H9 (cell line): ENCODE measurements at regions not wholly inside any gene's neighbourhood (a gene's known extent, or its start where the extent isn't known, plus 50 kb on each side); places are given as distances from the start of the nearest gene placed in this dataset.

Source experiments
- DNase-seq: peaks from one replicate; pipeline ENCODE4 v3.0.0-alpha.2; 2017
- H2AFZ ChIP-seq: one replicate; pipeline ENCODE4 v1.6.1; 2013; ENCODE audit warnings: mild to moderate bottlenecking, low read length, control low read depth, moderate library complexity
- H2AK5ac ChIP-seq: 2 replicates; pipeline ENCODE4 v1.6.1; 2013; ENCODE audit warnings: low read length, control low read depth, mixed read lengths; ENCODE audit not compliant: insufficient read length
- H2BK120ac ChIP-seq: one replicate; pipeline ENCODE4 v1.6.1; 2013; ENCODE audit warnings: low read depth, mild to moderate bottlenecking, low read length, control low read depth, inconsistent platforms; ENCODE audit not compliant: poor library complexity, severe bottlenecking
- H2BK12ac ChIP-seq: 2 replicates; pipeline ENCODE4 v1.6.1; 2013; ENCODE audit warnings: low read length, control low read depth, mixed read lengths, low read depth; ENCODE audit not compliant: insufficient read length
- H2BK15ac ChIP-seq: 2 replicates; pipeline ENCODE4 v1.6.1; 2013; ENCODE audit warnings: low read depth, low read length, control low read depth
- H2BK20ac ChIP-seq: one replicate; pipeline ENCODE4 v1.6.1; 2013; ENCODE audit warnings: low read depth, mild to moderate bottlenecking, low read length, control low read depth, inconsistent platforms; ENCODE audit not compliant: poor library complexity, severe bottlenecking
- H2BK5ac ChIP-seq: 2 replicates; pipeline ENCODE4 v1.6.1; 2013; ENCODE audit warnings: low read length, control low read depth, mixed read lengths; ENCODE audit not compliant: insufficient read length
- H3K14ac ChIP-seq: 2 replicates; pipeline ENCODE4 v1.6.1; 2013; ENCODE audit warnings: low read length, control low read depth; ENCODE audit not compliant: insufficient read depth
- H3K18ac ChIP-seq: 2 replicates; pipeline ENCODE4 v1.6.1; 2013; ENCODE audit warnings: low read depth, mild to moderate bottlenecking, mixed read lengths, low read length, control low read depth; ENCODE audit not compliant: insufficient read length
- H3K23ac ChIP-seq: 2 replicates; pipeline ENCODE4 v1.6.1; 2013; ENCODE audit warnings: low read length, control low read depth, mixed read lengths, low read depth; ENCODE audit not compliant: insufficient read length
- H3K23me2 ChIP-seq: 2 replicates; pipeline ENCODE4 v1.6.1; 2013; ENCODE audit warnings: low read depth, mild to moderate bottlenecking, mixed read lengths, low read length, control low read depth; ENCODE audit not compliant: insufficient read length, poor library complexity, severe bottlenecking
- H3K27ac ChIP-seq: 2 replicates; pipeline ENCODE4 v1.5.1; 2013; ENCODE audit warnings: low read length, control low read depth, mixed read lengths, low read depth; ENCODE audit not compliant: insufficient read length
- H3K27me3 ChIP-seq: 2 replicates; pipeline ENCODE4 v1.6.1; 2013; ENCODE audit warnings: low read length, control low read depth, inconsistent platforms; ENCODE audit not compliant: insufficient read depth
- H3K4ac ChIP-seq: 2 replicates; pipeline ENCODE4 v1.6.1; 2013; ENCODE audit warnings: low read depth, mild to moderate bottlenecking, control low read depth, inconsistent platforms, low read length, moderate library complexity
- H3K4me1 ChIP-seq: 2 replicates; pipeline ENCODE4 v1.6.1; 2013; ENCODE audit warnings: low read length, control low read depth, inconsistent platforms; ENCODE audit not compliant: insufficient read depth
- H3K4me2 ChIP-seq: 2 replicates; pipeline ENCODE4 v1.6.1; 2013; ENCODE audit warnings: low read length, control low read depth, mixed read lengths; ENCODE audit not compliant: insufficient read length, insufficient read depth
- H3K56ac ChIP-seq: 2 replicates; pipeline ENCODE4 v1.6.1; 2013; ENCODE audit warnings: low read depth, mild to moderate bottlenecking, mixed read lengths, low read length, control low read depth; ENCODE audit not compliant: insufficient read length
- H3K79me1 ChIP-seq: 2 replicates; pipeline ENCODE4 v1.6.1; 2013; ENCODE audit warnings: low read depth, mild to moderate bottlenecking, moderate library complexity, low read length, control low read depth, inconsistent platforms; ENCODE audit not compliant: insufficient read depth, poor library complexity, severe bottlenecking
- H3K79me2 ChIP-seq: 2 replicates; pipeline ENCODE4 v1.6.1; 2013; ENCODE audit warnings: low read length, control low read depth, inconsistent platforms; ENCODE audit not compliant: insufficient read depth
- H3K9ac ChIP-seq: 2 replicates; pipeline ENCODE4 v1.6.1; 2013; ENCODE audit warnings: low read length, control low read depth, mixed read lengths; ENCODE audit not compliant: insufficient read length; ENCODE audit errors: extremely low read depth
- H3K9me3 ChIP-seq: one replicate; pipeline ENCODE4 v1.6.1; 2013; ENCODE audit warnings: low read depth, low read length, inconsistent platforms; ENCODE audit not compliant: control insufficient read depth
- H3T11ph ChIP-seq: one replicate; pipeline ENCODE4 v1.6.1; 2013; ENCODE audit warnings: mild to moderate bottlenecking, low read length, control low read depth, inconsistent platforms
- H4K20me1 ChIP-seq: one replicate; pipeline ENCODE4 v1.6.1; 2013; ENCODE audit not compliant: control insufficient read depth, insufficient read length, insufficient read depth
- H4K5ac ChIP-seq: 2 replicates; pipeline ENCODE4 v1.6.1; 2013; ENCODE audit warnings: low read depth, mild to moderate bottlenecking, mixed read lengths, low read length, control low read depth; ENCODE audit not compliant: insufficient read length
- H4K8ac ChIP-seq: replicated peaks from 2 replicates; pipeline ENCODE4 v1.6.1; 2013; ENCODE audit warnings: low read length, control low read depth, mixed read lengths, low read depth; ENCODE audit not compliant: insufficient read length
- H4K91ac ChIP-seq: 2 replicates; pipeline ENCODE4 v1.6.1; 2013; ENCODE audit warnings: low read depth, mild to moderate bottlenecking, moderate library complexity, mixed read lengths, low read length, control low read depth; ENCODE audit not compliant: insufficient read length
- H3K27ac Mint-ChIP-seq, 3 experiments: 2 replicates in 2 of 3; 3 replicates in 1 of 3; pipeline ENCODE4 v1.8.0; 2020 to 2021; ENCODE audit warnings: mixed read lengths in 3 of 3, mild to moderate bottlenecking in 1 of 3, moderate library complexity in 1 of 3
- H3K27me3 Mint-ChIP-seq: 2 replicates; pipeline ENCODE4 v1.8.0; 2021; ENCODE audit warnings: low read depth, mild to moderate bottlenecking, moderate library complexity, mixed read lengths
- H3K36me3 Mint-ChIP-seq, 3 experiments: 2 replicates in 2 of 3; 3 replicates in 1 of 3; pipeline ENCODE4 v1.8.0; 2020 to 2021; ENCODE audit warnings: low read depth in 3 of 3, mixed read lengths in 3 of 3; ENCODE audit not compliant: insufficient read depth in 1 of 3
- H3K4me1 Mint-ChIP-seq, 2 experiments: 2 replicates each; pipeline ENCODE4 v1.8.0; 2020; ENCODE audit warnings: mixed read lengths in 2 of 2
- H3K4me3 Mint-ChIP-seq, 2 experiments: 2 replicates in 1 of 2; 3 replicates in 1 of 2; pipeline ENCODE4 v1.8.0; 2020 to 2021; ENCODE audit warnings: mild to moderate bottlenecking in 2 of 2, mixed read lengths in 2 of 2, moderate library complexity in 1 of 2
- H3K9me3 Mint-ChIP-seq, 2 experiments: 2 replicates in 1 of 2; 3 replicates in 1 of 2; pipeline ENCODE4 v1.8.0; 2020; ENCODE audit warnings: mild to moderate bottlenecking in 2 of 2, mixed read lengths in 2 of 2, moderate library complexity in 1 of 2
- WGBS: extraction: QIAGEN DNeasy Blood & Tissue Kit; methylation state at CpG from one replicate; pipeline ENCODE4 v1.1.7; 2013; ENCODE audit warnings: missing lambda C conversion rate, low lambda C conversion rate, mixed read lengths; ENCODE audit not compliant: insufficient read length; ENCODE audit errors: extremely low coverage; 5-methylcytosine and 5-hydroxymethylcytosine counted together
- TF ChIP-seq, protein P1 (sequence below): fragments of 200-600 bp; sonication (generic); conservative IDR thresholded peaks from 3 replicates; pipeline ENCODE4 v1.8.0; 2021; ENCODE audit warnings: antibody characterized with exemption, mild to moderate bottlenecking

GRCh38 chr4:22312113-22312512 is 203.8 kb downstream of the ADGRA3 start:
- Histone ChIP-seq H2BK5ac (no peak overlapping the region), H3K9ac (no peak overlapping the region), H3K4ac (no peak overlapping the region), H3K79me2 (no peaks in the 10 kb centered on the region), H3K4me1 (no peaks in the 10 kb centered on the region), H2BK12ac (no peak overlapping the region), H3K14ac (no peak overlapping the region), H3K79me1 (no peaks in the 10 kb centered on the region), H2AK5ac (no peak overlapping the region), H3K27me3 (no peaks in the 10 kb centered on the region), H3K23ac (no peak overlapping the region), H3K18ac (no peak overlapping the region), H2BK20ac (no peak overlapping the region), H3T11ph (no peak overlapping the region), H3K23me2 (no peaks in the 10 kb centered on the region), H4K91ac (no peak overlapping the region), H3K56ac (no peak overlapping the region), H4K8ac (no peak overlapping the region), H4K20me1 (no peaks in the 10 kb centered on the region), H3K4me2 (no peak overlapping the region), H4K5ac (no peak overlapping the region), H2BK120ac (no peak overlapping the region), H3K9me3 (no peaks in the 10 kb centered on the region), H2AFZ (no peak overlapping the region), H2BK15ac (no peak overlapping the region), H3K27ac (no peak overlapping the region)
- TF ChIP-seq, protein P1, sequence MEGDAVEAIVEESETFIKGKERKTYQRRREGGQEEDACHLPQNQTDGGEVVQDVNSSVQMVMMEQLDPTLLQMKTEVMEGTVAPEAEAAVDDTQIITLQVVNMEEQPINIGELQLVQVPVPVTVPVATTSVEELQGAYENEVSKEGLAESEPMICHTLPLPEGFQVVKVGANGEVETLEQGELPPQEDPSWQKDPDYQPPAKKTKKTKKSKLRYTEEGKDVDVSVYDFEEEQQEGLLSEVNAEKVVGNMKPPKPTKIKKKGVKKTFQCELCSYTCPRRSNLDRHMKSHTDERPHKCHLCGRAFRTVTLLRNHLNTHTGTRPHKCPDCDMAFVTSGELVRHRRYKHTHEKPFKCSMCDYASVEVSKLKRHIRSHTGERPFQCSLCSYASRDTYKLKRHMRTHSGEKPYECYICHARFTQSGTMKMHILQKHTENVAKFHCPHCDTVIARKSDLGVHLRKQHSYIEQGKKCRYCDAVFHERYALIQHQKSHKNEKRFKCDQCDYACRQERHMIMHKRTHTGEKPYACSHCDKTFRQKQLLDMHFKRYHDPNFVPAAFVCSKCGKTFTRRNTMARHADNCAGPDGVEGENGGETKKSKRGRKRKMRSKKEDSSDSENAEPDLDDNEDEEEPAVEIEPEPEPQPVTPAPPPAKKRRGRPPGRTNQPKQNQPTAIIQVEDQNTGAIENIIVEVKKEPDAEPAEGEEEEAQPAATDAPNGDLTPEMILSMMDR, result no peak
- Mint-ChIP-seq H3K4me3 (no peak overlapping the region), H3K27ac (no peak overlapping the region), H3K27me3 (no peaks in the 10 kb centered on the region), H3K9me3 (no peaks in the 10 kb centered on the region), H3K36me3 (no peaks in the 10 kb centered on the region), H3K4me1 (0 out of 4 replicates have a peak, but pooled peaks cover 0 to 2% of the 10 kb centered on the region in 2 experiments)
- no peak for DNase-seq
- WGBS, result no CpG with 5 or more reads among the region's 4 CpGs
